Duodenal mucosa (tissue), 2 donors: ENCODE measurements at regions not wholly inside any gene's neighbourhood (a gene's known extent, or its start where the extent isn't known, plus 50 kb on each side); places are given as distances from the start of the nearest gene placed in this dataset.
"Not testable (repeated sequence)": the region's sequence is repeated elsewhere in the genome, so short reads cannot be mapped to it uniquely, and the experiment has no call there.

Experiments used
- H3K27ac ChIP-seq: one replicate; pipeline ENCODE4 v1.7.0; 2013; ENCODE audit warnings: low read depth, low read length
- H3K27me3 ChIP-seq, 2 donors: one replicate each; pipeline ENCODE4 v1.7.0; 2013; ENCODE audit warnings: low read length in 2 of 2, control low read depth in 1 of 2; ENCODE audit not compliant: insufficient read depth in 2 of 2, control insufficient read depth in 1 of 2
- H3K36me3 ChIP-seq, 2 donors: one replicate each; pipeline ENCODE4 v1.7.0; 2013; ENCODE audit warnings: low read length in 2 of 2, control low read depth in 1 of 2; ENCODE audit not compliant: insufficient read depth in 2 of 2, control insufficient read depth in 1 of 2
- H3K4me1 ChIP-seq, 2 donors: one replicate each; pipeline ENCODE4 v1.7.0; 2013; ENCODE audit warnings: low read length in 2 of 2, control low read depth in 1 of 2; ENCODE audit not compliant: insufficient read depth in 2 of 2, control insufficient read depth in 1 of 2
- H3K4me3 ChIP-seq, 2 donors: one replicate each; pipeline ENCODE4 v1.7.0; 2013; ENCODE audit warnings: low read length in 2 of 2, low read depth in 1 of 2
- H3K9ac ChIP-seq, 2 donors: one replicate each; pipeline ENCODE4 v1.7.0; 2013; ENCODE audit warnings: low read length in 2 of 2, low read depth in 1 of 2
- H3K9me3 ChIP-seq, 2 donors: one replicate each; pipeline ENCODE4 v1.7.0; 2013; ENCODE audit warnings: low read length in 2 of 2, control low read depth in 1 of 2; ENCODE audit not compliant: control insufficient read depth in 1 of 2

DNA sequence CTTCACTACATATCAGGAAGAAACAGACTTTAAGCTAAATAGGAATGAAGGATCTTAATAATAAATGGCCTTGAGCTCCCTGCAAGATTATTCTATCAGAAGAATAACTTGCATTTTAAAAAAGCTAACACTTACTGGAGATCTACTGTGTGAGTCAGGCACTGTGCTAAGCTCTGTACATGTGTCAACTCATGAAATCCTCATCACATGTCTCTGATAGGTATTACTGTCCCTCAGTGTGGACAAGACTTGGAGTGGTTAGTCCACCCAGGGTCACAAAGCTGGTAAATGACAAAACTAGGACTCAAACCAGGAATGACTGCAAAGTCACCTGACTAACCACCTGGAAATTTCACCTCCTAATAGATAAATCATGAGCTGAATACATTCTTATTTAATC, 57.1 kb upstream of the KCTD7 start:
- no peak overlapping the region for H3K27ac ChIP-seq
- H3K4me3 ChIP-seq = no peak overlapping the region
- peaks cover 10 to 28% of the 10 kb centered on the region in 2 donors for H3K36me3 ChIP-seq
- no peak overlapping the region for H3K9ac ChIP-seq
- H3K27me3 ChIP-seq = no peaks in the 10 kb centered on the region
- H3K9me3 ChIP-seq = no peaks in the 10 kb centered on the region
- no peaks in the 10 kb centered on the region for H3K4me1 ChIP-seq

DNA sequence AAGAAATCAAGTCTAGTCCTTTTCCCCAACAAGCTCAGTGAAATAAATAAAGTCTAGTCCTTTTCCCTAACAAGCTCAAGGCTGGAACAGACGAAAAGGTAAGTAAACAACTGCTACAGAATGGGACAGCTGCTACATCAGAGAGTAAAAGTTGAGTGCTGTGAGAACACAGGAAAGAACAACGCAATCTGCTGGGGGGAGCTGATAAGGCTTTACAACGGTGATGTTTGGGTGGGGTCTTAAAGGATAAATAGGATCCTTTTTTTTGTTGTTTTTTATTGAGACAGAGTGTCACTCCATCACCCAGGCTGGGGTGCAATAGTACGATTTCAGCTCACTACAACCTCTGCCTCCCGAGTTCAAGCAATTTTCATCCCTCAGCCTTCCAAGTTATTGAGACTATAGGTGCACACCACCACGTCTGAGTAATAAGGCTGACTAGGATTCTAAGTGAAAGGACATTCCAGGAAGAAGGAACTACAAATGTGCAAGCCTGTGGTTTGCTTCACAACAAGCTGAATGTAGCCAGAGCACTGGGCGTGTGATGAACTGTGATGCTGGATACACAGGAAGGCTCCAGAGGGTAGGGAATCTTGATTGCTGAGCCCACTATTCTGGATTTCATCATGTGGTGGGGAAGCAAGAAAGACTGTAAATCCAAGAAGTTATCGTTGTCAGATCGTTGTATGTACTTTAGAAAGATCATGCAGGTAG, 54.7 kb upstream of the KCTD7 start:
- H3K36me3 ChIP-seq = peaks cover 7 to 27% of the 10 kb centered on the region in 2 donors
- not testable (repeated sequence) for H3K27ac ChIP-seq

DNA sequence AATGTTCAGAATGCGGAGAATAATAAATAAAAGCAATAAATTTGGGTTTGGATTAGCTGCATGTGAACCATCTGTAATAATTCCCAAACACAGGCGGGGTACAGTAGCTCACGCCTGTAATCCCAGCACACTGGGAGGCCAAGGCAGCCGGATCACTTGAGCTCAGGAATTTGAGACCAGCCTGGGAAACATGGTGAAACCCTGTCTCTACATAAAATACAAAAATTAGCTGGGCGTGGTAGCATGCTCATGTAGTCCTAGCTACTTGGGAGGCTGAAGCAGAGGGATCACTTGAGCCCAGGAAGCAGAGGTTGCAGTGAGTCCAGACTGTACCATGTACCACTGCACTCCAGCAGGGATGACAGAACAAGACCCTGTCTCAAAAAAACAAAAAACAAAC, 53.9 kb upstream of the KCTD7 start:
- H3K4me1 ChIP-seq, H3K9me3 ChIP-seq, H3K27me3 ChIP-seq, H3K27ac ChIP-seq, H3K4me3 ChIP-seq, H3K9ac ChIP-seq: not testable (repeated sequence)
- H3K36me3 ChIP-seq = peaks cover 7 to 27% of the 10 kb centered on the region in 2 donors

More for the DNA sequence above, 54.7 kb upstream of the KCTD7 start:
- H3K4me1 ChIP-seq, H3K27me3 ChIP-seq, H3K9me3 ChIP-seq, H3K4me3 ChIP-seq, H3K9ac ChIP-seq: not testable (repeated sequence)

DNA sequence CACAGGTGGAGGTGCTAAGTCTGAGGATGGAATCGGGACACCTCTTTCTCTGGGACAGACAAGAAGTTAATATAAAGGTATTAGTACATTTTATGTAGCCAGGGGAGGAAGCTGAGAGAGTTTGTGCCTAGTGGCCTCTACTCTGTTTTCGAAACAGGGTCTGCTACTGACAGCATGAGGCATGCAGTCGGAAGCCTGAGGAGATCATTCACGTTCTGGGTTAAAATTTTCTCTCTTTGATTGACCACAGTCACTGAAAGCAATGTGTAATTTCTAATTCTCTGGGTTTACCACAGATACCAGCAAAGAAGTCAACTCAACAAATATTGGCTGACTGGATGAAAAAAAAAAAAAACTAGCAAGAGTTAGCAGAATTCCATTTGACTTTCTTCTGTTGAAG, 53.3 kb upstream of the KCTD7 start:
- Histone ChIP-seq H3K36me3 (peaks cover 7 to 27% of the 10 kb centered on the region in 2 donors), H3K4me1 (no peaks in the 10 kb centered on the region), H3K9me3 (no peaks in the 10 kb centered on the region), H3K4me3 (no peak overlapping the region), H3K27me3 (no peaks in the 10 kb centered on the region), H3K27ac (no peak overlapping the region), H3K9ac (no peak overlapping the region)

DNA sequence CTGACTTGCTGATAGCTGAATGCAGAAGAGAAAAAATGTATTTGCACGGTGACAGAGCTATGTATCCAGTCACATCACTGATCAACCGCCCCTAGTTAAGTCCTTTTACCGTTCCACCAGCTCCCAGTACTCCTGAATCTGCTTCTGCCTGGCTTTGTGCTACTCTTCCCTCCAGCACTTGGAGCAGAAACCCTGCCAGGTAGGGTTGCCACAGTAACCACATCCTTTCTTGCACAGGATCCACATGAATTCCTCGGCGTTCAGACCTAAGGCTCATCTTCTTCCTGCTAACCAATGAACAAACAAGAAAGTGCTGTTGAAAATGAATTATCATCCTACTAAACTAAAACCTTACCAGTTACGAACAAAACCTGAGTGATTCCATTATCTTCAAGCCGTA, 52.0 kb upstream of the KCTD7 start:
- Histone ChIP-seq H3K4me3 (no peak overlapping the region), H3K9ac (no peak overlapping the region), H3K27me3 (no peaks in the 10 kb centered on the region), H3K27ac (no peak overlapping the region), H3K9me3 (no peaks in the 10 kb centered on the region), H3K4me1 (no peaks in the 10 kb centered on the region), H3K36me3 (peaks cover 7 to 27% of the 10 kb centered on the region in 2 donors)
